MM.1S (cell line): ENCODE measurements at regions not wholly inside any gene's neighbourhood (a gene's known extent, or its start where the extent isn't known, plus 50 kb on each side); places are given as distances from the start of the nearest gene placed in this dataset.

Source experiments
- EZH2 ChIP-seq: fragments of 300-600 bp; sonication (generic); optimal IDR thresholded peaks from 2 replicates; pipeline ENCODE3; 2017; ENCODE audit warnings: low read depth, mild to moderate bottlenecking, antibody characterized with exemption, low read length, mixed read lengths
- EZH2phosphoT487 ChIP-seq: fragments of 300-600 bp; sonication (generic); IDR thresholded peaks from 2 replicates; pipeline ENCODE4 v1.6.1; 2018; ENCODE audit warnings: antibody characterized with exemption, low read length
- TF ChIP-seq, protein P1 (sequence below): fragments of 300-600 bp; sonication (generic); IDR thresholded peaks from 2 replicates; pipeline ENCODE4 v1.5.1; 2016; ENCODE audit warnings: antibody characterized with exemption, low read length, mixed read lengths

DNA sequence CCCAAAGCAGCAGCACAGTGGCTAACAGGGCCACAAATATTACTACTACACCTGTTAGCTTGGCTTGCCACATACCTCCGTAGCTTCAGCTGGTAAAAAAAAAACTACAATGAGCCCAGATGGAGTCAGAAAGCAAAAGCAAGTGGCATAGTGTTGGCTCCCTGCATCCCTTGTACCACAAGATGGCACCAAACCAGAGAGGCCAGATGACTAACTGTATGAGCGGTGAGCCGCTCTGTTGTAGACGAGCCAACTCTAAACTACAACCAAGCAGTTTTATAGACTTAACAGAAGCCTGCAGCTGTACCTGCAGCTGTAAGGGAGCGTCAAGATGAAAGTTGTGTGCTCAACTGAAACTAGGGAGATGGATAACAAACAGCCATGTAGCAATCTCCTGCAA lies 84.5 kb upstream of the MCHR2 start:
- TF ChIP-seq, protein P1, sequence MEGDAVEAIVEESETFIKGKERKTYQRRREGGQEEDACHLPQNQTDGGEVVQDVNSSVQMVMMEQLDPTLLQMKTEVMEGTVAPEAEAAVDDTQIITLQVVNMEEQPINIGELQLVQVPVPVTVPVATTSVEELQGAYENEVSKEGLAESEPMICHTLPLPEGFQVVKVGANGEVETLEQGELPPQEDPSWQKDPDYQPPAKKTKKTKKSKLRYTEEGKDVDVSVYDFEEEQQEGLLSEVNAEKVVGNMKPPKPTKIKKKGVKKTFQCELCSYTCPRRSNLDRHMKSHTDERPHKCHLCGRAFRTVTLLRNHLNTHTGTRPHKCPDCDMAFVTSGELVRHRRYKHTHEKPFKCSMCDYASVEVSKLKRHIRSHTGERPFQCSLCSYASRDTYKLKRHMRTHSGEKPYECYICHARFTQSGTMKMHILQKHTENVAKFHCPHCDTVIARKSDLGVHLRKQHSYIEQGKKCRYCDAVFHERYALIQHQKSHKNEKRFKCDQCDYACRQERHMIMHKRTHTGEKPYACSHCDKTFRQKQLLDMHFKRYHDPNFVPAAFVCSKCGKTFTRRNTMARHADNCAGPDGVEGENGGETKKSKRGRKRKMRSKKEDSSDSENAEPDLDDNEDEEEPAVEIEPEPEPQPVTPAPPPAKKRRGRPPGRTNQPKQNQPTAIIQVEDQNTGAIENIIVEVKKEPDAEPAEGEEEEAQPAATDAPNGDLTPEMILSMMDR = peak; percentile 23
- TF ChIP-seq EZH2phosphoT487 (no peak), EZH2 (no peak)
